ENCODE measurements at regions not wholly inside any gene's neighbourhood (a gene's known extent, or its start where the extent isn't known, plus 50 kb on each side); places are given as distances from the start of the nearest gene placed in this dataset.

DNA sequence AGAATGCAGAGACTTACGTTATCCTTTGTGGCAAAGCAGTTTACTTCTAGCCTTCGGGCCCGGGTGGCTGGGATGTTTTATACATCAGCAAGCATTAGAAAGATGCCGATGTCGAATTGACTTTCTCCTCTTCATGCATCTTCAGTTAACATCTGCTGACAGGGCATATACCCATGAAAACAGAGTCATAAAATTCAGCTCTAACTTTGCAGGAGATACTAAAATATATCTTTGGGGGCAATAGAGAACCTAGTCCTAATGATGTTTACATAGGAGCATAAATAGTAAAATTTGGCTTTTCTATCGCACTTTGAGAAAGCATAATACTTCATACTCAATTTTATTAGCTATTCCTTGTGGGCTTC, 247.9 kb downstream of the PRELID2 start:
- no peak for DNase-seq (ENCODE audit: low read depth)
- TF ChIP-seq, protein P1, sequence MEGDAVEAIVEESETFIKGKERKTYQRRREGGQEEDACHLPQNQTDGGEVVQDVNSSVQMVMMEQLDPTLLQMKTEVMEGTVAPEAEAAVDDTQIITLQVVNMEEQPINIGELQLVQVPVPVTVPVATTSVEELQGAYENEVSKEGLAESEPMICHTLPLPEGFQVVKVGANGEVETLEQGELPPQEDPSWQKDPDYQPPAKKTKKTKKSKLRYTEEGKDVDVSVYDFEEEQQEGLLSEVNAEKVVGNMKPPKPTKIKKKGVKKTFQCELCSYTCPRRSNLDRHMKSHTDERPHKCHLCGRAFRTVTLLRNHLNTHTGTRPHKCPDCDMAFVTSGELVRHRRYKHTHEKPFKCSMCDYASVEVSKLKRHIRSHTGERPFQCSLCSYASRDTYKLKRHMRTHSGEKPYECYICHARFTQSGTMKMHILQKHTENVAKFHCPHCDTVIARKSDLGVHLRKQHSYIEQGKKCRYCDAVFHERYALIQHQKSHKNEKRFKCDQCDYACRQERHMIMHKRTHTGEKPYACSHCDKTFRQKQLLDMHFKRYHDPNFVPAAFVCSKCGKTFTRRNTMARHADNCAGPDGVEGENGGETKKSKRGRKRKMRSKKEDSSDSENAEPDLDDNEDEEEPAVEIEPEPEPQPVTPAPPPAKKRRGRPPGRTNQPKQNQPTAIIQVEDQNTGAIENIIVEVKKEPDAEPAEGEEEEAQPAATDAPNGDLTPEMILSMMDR (IDR thresholded peaks at IDR 0.05; ENCODE audit: control insufficient read depth, insufficient read depth, low read depth, low read length, missing control alignments): no peak
- H3K4me3 ChIP-seq (ENCODE audit: control insufficient read depth, low read depth, low read length): no peak overlapping the region

DNA sequence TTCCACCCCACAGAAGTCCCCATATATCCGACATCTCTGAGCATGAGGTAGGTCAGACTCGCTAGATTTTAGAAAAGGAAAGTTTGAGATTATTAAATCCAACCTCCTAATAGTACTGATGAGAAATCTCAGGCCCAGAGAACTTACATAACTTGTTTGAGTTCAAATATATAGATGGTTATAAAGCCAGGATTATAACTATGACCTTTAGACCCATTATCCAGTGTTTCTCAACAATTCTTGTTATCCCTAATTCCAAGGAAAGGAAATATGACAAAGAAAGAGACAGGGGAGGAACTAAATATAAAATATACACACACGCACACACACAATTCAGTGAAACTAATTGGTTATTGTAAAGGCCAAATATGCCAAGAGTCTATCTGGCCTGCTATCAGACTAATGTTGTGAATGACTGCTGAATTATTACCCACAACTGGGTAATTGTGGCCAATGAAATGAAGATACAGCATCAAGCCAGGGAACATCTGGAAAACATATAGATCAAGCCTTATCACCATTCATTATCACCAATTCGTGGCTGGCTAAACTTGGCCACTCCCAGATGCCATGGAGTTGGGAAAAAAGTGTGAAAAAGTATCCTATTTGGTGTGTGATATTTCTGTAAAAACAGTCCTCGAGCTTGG, 248.4 kb downstream of the PRELID2 start:
- H3K4me3 ChIP-seq (ENCODE audit: control insufficient read depth, low read depth, low read length): no peak overlapping the region
- TF ChIP-seq, protein P1 (IDR thresholded peaks at IDR 0.05; ENCODE audit: control insufficient read depth, insufficient read depth, low read depth, low read length, missing control alignments): no peak
- no peak for DNase-seq (ENCODE audit: low read depth)

DNA sequence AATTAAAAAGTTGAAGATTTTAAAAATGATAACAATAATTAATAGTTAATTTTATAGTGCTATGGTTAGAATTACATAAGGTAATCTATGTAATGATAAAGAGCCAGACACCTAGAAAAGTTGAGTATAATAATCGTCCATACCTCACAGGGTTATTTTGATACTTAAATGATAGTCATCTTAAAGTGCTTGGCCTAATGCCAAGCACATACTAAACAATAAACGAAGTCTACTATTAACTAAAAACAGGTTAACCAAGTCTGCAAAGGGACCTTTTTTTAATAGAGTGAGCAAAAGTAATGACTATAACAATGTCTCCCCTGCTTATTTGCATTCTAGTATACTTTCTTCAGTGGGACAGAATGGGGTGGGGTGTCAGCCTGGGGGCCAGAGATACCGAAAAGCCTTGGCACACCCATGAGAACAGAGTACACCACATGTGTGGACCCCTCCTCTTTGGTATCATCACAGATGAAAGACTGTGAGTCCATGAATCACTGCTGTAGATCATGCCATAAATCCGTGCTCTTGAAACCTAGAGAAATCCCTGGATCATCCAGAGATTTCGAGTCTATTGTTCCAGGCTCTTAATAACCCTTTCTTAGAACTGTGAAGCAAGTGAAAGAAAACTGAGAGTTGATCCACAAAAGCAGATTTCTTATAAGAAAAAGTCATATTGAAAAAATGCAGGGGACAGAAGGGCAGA, 249.5 kb downstream of the PRELID2 start:
- TF ChIP-seq, protein P1 (IDR thresholded peaks at IDR 0.05; ENCODE audit: control insufficient read depth, insufficient read depth, low read depth, low read length, missing control alignments): no peak
- no peak for DNase-seq (ENCODE audit: low read depth)
- H3K4me3 ChIP-seq (ENCODE audit: control insufficient read depth, low read depth, low read length): no peak overlapping the region

DNA sequence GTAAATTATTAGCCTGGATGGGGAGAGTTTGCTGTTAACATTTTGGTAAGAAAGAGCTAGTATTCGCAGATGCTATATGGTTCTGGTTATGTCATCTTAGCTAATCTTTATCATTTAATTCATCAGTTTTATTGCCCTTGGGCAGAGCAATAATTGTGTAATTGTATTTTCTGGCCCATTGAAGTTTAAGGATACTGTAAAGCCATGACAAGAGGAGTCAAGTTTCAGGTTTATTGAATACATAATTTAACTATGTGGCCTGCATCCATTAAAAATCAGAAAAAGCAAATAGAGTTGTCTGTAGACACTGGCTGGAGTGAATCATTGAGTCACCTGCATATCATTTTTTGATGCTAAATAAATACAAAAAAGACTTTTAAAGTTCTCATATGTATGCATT, 255.8 kb downstream of the PRELID2 start:
- DNase-seq (ENCODE audit: low read depth): no peak
- TF ChIP-seq, protein P1 (IDR thresholded peaks at IDR 0.05; ENCODE audit: control insufficient read depth, insufficient read depth, low read depth, low read length, missing control alignments): no peak
- H3K4me3 ChIP-seq (ENCODE audit: control insufficient read depth, low read depth, low read length): no peak overlapping the region

DNA sequence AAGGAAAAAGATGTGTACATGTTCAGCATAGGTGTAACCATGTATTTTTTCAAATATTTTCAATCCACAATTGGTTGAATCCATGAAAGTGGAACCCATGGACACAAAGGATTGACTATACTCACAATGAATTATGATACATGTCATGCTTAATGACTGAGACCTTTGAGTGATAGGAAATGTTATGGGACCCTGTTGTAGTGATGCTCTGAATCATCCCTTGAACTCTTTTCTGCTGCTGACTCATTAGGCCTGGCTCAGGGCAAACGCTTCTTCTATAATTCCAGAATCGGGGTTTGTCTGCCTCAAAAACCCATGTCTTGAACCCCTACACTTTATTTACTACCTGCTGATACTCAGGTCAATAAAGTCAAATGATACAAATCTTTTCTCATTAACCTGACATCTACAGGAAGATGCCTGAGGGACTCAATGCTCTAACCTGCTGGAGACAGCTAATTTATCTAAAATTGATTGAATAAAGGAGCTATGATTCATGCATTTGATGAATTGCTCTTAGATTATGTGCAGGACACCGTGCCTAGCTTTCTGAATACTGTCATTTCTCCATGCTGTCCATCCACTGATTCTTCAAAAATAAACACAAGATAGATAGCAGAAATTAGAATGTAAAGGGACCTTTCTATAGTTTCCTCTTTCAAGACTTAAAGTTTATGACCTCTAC, 260.1 kb downstream of the PRELID2 start:
- H3K4me3 ChIP-seq (ENCODE audit: control insufficient read depth, low read depth, low read length): no peak overlapping the region
- no peak for DNase-seq (ENCODE audit: low read depth)
- TF ChIP-seq, protein P1 (IDR thresholded peaks at IDR 0.05; ENCODE audit: control insufficient read depth, insufficient read depth, low read depth, low read length, missing control alignments): no peak

DNA sequence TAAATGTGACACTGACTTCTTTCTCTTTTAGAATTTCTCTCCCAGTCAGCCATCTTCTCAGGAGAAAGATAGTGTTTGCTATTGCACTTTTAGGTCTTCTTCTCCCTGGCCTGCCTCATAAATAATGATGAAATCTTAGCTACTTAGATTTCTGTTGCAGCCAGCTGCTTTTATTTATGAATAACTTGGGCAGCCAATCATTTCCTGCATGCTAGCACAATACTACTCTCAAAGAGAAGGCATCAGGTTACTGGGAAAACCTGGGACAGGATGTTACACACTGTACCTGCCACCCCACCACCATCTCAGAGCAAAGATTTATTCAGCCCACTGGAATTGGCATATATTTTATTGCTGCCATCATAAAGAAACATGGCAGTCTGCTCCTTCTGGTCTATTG, 266.6 kb downstream of the PRELID2 start:
- TF ChIP-seq, protein P1 (IDR thresholded peaks at IDR 0.05; ENCODE audit: control insufficient read depth, insufficient read depth, low read depth, low read length, missing control alignments): no peak
- no peak overlapping the region for H3K4me3 ChIP-seq (ENCODE audit: control insufficient read depth, low read depth, low read length)
- no peak for DNase-seq (ENCODE audit: low read depth)

Data from AG09309 (cell line).